HG02798 (cell line): ENCODE measurements at regions not wholly inside any gene's neighbourhood (a gene's known extent, or its start where the extent isn't known, plus 50 kb on each side); places are given as distances from the start of the nearest gene placed in this dataset.

Source experiments
- ATAC-seq: cut with Tn5 transposase; IDR thresholded peaks from one replicate; pipeline ENCODE4 v1.9.1; 2021; ENCODE audit warnings: mild to moderate bottlenecking; ENCODE audit not compliant: unreplicated experiment, poor library complexity

GRCh38 chr17:36661047-36661666 lies 59.8 kb downstream of the MRM1 start:
- no peak for ATAC-seq

GRCh38 chr17:36661688-36662087 lies 60.3 kb downstream of the MRM1 start:
- ATAC-seq = no peak

GRCh38 chr17:36665417-36665816 lies 64.0 kb downstream of the MRM1 start:
- no peak for ATAC-seq

GRCh38 chr17:36667922-36668321 lies 66.5 kb downstream of the MRM1 start:
- no peak for ATAC-seq

- ATAC-seq = no peak
Observed at GRCh38 chr17:36668824-36669223, 67.4 kb downstream of the MRM1 start.

- ATAC-seq = no peak
Observed at GRCh38 chr17:36671144-36671543, 69.8 kb downstream of the MRM1 start.

GRCh38 chr17:36672403-36672918 lies 71.1 kb downstream of the MRM1 start:
- no peak for ATAC-seq

- ATAC-seq = no peak
Observed at GRCh38 chr17:36673068-36673467, 71.7 kb downstream of the MRM1 start.

GRCh38 chr17:36673637-36674277 lies 72.4 kb downstream of the MRM1 start:
- no peak for ATAC-seq

GRCh38 chr17:36674278-36674650 lies 72.9 kb downstream of the MRM1 start:
- ATAC-seq = no peak

- no peak for ATAC-seq
Observed at GRCh38 chr17:36675250-36675649, 73.9 kb downstream of the MRM1 start.

GRCh38 chr17:36675786-36676185 lies 74.4 kb downstream of the MRM1 start:
- ATAC-seq = no peak

GRCh38 chr17:36679815-36680467 lies 78.6 kb downstream of the MRM1 start:
- ATAC-seq = no peak

GRCh38 chr17:36680701-36681202 lies 79.4 kb downstream of the MRM1 start:
- ATAC-seq = no peak

GRCh38 chr17:36682773-36683172 lies 81.4 kb downstream of the MRM1 start:
- no peak for ATAC-seq

GRCh38 chr17:36683387-36683786 lies 82.0 kb downstream of the MRM1 start:
- no peak for ATAC-seq

GRCh38 chr17:36684134-36684533 lies 82.8 kb downstream of the MRM1 start:
- ATAC-seq = no peak

GRCh38 chr17:36686123-36686669 lies 84.8 kb downstream of the MRM1 start:
- no peak for ATAC-seq

- no peak for ATAC-seq
Observed at GRCh38 chr17:36687736-36688135, 86.4 kb downstream of the MRM1 start.

- ATAC-seq = no peak
Observed at GRCh38 chr17:36689089-36689667, 87.8 kb downstream of the MRM1 start.

GRCh38 chr17:36690190-36690589 lies 88.8 kb downstream of the MRM1 start:
- ATAC-seq = no peak
